A673 (cell line): ENCODE measurements at regions not wholly inside any gene's neighbourhood (a gene's known extent, or its start where the extent isn't known, plus 50 kb on each side); places are given as distances from the start of the nearest gene placed in this dataset.
"Not testable (repeated sequence)": the region's sequence is repeated elsewhere in the genome, so short reads cannot be mapped to it uniquely, and the experiment has no call there.

ENCODE experiments used
- BruUV-seq: library from RNA; stranded (reverse); fragments of 400-500 nt; replicated peaks from 2 replicates; lab custom pipeline; 2021; lab: Mats Ljungman, UMichigan
- CTCF ChIA-PET: fragments of 300-600 bp; sonication (Branson Sonifier 250); formaldehyde crosslinking; loops from one replicate; lab custom pipeline; 2022; ENCODE audit warnings: antibody characterized with exemption; lab: Charles Lee
- POLR2A ChIA-PET: fragments of 300-600 bp; sonication (Branson Sonifier 250); formaldehyde crosslinking; loops from one replicate; lab custom pipeline; 2022; ENCODE audit warnings: antibody characterized with exemption; ENCODE audit not compliant: low non-redundant PET; lab: Charles Lee
- DNase-seq: peaks from one replicate; pipeline ENCODE4 v3.0.0-alpha.2; 2015; ENCODE audit warnings: low spot score
- H3K27ac ChIP-seq: fragments of 200-600 bp; sonication (generic); 2 replicates; pipeline ENCODE4 v1.5.1; 2016; ENCODE audit warnings: mixed run types, low read depth, mild to moderate bottlenecking, mixed read lengths, antibody characterized with exemption, low read length; ENCODE audit not compliant: poor library complexity, severe bottlenecking
- H3K27me3 ChIP-seq: fragments of 200-600 bp; sonication (generic); replicated peaks from 2 replicates; pipeline ENCODE4 v1.6.1; 2017; ENCODE audit warnings: mixed run types, low read depth, mild to moderate bottlenecking, mixed read lengths, antibody characterized with exemption, low read length; ENCODE audit not compliant: insufficient read depth, poor library complexity
- H3K36me3 ChIP-seq: fragments of 200-600 bp; sonication (generic); 2 replicates; pipeline ENCODE4 v1.6.1; 2016; ENCODE audit warnings: mixed run types, mild to moderate bottlenecking, mixed read lengths, antibody characterized with exemption, low read length; ENCODE audit not compliant: insufficient read depth, poor library complexity, severe bottlenecking
- H3K4me1 ChIP-seq: fragments of 200-600 bp; sonication (generic); 2 replicates; pipeline ENCODE4 v1.6.1; 2017; ENCODE audit warnings: mixed run types, mild to moderate bottlenecking, mixed read lengths, antibody characterized with exemption, low read length; ENCODE audit not compliant: insufficient read depth, poor library complexity, severe bottlenecking
- H3K4me3 ChIP-seq: fragments of 200-600 bp; sonication (generic); 2 replicates; pipeline ENCODE4 v1.5.1; 2016; ENCODE audit warnings: low read depth, mixed run types, mild to moderate bottlenecking, mixed read lengths, low read length; ENCODE audit not compliant: poor library complexity, severe bottlenecking
- H3K9me3 ChIP-seq: fragments of 200-600 bp; sonication (generic); 2 replicates; pipeline ENCODE4 v1.6.1; 2016; ENCODE audit warnings: mixed run types, low read depth, mild to moderate bottlenecking, mixed read lengths, antibody characterized with exemption, low read length; ENCODE audit not compliant: poor library complexity, severe bottlenecking
- EZH2 ChIP-seq: fragments of 200-600 bp; sonication (generic); IDR thresholded peaks from 2 replicates; pipeline ENCODE4 v1.6.1; 2017; ENCODE audit warnings: borderline replicate concordance, low read depth, mild to moderate bottlenecking, mixed read lengths, antibody characterized with exemption, low read length; ENCODE audit not compliant: poor library complexity, severe bottlenecking
- intact Hi-C: fragments of 100-400 bp; cut with micrococcal nuclease; formaldehyde crosslinking; loops from one replicate; pipeline ENCODE4 v1.10.0; 2022; ENCODE audit not compliant: unreplicated experiment
- TF ChIP-seq, protein P1 (sequence below): fragments of 300-800, 200-600 bp; sonication (generic); conservative IDR thresholded peaks from 2 replicates; pipeline ENCODE4 v1.5.1; 2017; ENCODE audit warnings: low read depth, mild to moderate bottlenecking, antibody characterized with exemption, low read length, moderate library complexity, mixed read lengths

DNA sequence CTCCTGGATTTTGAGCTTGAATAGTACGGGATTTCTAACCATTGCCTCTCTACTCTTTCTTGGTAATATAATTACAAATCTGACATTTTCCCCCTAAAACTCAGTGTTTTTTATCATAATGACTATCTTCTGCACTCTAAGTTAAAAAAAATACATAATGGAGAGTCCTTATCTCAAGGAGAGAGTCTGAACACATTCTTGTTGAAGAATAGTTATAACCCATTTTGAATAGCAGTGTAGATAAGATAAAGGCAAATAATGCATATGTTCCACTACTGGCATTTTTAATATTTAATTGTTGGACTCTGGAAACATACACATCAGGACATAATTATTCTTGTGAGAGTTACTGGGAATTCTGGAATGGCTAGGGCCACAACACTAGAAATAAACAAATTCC is 456.5 kb upstream of the ANO5 start:
- Histone ChIP-seq H3K27me3 (no peaks in the 10 kb centered on the region), H3K9me3 (no peaks in the 10 kb centered on the region), H3K27ac (no peak overlapping the region), H3K4me3 (no peak overlapping the region), H3K36me3 (no peaks in the 10 kb centered on the region), H3K4me1 (no peaks in the 10 kb centered on the region)
- DNase-seq, result no peak
- ChIA-PET POLR2A (no interaction called here), CTCF (no interaction called here)
- BruUV-seq, result no TSS peak
- intact Hi-C loops, result no loop called here
- no peak for TF ChIP-seq EZH2
- TF ChIP-seq, protein P1, sequence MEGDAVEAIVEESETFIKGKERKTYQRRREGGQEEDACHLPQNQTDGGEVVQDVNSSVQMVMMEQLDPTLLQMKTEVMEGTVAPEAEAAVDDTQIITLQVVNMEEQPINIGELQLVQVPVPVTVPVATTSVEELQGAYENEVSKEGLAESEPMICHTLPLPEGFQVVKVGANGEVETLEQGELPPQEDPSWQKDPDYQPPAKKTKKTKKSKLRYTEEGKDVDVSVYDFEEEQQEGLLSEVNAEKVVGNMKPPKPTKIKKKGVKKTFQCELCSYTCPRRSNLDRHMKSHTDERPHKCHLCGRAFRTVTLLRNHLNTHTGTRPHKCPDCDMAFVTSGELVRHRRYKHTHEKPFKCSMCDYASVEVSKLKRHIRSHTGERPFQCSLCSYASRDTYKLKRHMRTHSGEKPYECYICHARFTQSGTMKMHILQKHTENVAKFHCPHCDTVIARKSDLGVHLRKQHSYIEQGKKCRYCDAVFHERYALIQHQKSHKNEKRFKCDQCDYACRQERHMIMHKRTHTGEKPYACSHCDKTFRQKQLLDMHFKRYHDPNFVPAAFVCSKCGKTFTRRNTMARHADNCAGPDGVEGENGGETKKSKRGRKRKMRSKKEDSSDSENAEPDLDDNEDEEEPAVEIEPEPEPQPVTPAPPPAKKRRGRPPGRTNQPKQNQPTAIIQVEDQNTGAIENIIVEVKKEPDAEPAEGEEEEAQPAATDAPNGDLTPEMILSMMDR, result no peak

DNA sequence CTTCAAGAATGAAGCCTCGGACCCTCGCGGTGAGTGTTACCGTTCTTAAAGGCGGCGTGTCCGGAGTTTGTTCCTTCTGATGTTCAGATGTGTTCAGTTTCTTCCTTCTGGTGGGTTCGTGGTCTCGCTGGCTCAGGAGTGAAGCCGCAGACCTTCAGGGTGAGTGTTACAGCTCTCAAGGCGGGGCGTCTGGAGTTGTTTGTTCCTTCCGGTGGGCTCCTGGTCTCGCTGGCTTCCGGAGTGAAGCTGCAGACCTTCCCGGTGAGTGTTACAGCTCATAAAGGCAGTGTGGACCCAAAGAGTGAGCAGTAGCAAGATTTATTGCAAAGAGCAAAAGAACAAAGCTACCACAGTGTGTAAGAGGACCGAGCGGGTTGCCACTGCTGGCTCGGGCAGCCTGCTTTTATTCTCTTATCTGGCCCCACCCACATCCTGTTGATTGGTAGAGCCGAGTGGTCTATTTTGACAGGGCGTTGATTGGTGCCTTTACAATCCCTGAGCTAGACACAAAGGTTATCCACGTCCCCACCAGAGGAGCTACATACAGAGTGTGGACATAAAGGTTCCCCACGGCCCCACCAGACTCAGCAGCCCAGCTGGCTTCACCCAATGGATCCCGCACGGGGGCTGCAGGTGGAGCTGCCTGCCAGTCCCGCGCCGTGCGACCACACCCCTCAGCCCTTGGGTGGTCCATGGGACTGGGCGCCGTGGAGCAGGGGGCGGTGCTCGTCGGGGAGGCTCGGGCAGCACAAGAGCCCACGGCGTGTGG is 440.2 kb upstream of the ANO5 start:
- H3K27me3 ChIP-seq, POLR2A ChIA-PET, CTCF ChIA-PET, intact Hi-C loops, H3K36me3 ChIP-seq, H3K4me3 ChIP-seq, H3K4me1 ChIP-seq, H3K27ac ChIP-seq, DNase-seq, H3K9me3 ChIP-seq, BruUV-seq: not testable (repeated sequence)

DNA sequence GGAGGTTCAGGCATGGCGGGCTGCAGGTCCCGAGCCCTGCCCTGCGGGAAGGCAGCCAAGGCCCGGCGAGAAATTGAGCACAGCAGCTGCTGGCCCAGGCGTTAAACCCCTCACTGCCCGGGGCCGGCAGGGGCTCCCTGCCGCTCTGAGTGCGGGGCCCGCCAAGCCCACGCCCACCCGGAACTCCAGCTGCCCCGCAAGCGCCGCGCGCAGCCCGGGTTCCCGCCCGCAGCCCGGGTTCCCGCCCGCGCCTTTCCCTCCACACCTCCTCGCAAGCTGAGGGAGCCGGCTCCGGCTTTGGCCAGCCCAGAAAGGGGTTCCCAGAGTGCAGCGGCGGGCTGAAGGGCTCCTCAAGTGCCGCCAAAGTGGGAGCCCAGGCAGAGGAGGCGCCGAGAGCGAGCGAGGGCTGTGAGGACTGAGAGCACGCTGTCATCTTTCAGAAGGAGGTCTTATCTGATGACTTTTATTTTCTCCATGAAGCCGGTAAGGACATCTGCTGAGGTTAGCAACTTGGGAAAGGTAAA is 439.6 kb upstream of the ANO5 start:
- BruUV-seq, H3K9me3 ChIP-seq, CTCF ChIA-PET, H3K36me3 ChIP-seq, DNase-seq, H3K4me1 ChIP-seq, H3K27ac ChIP-seq, H3K27me3 ChIP-seq, intact Hi-C loops, POLR2A ChIA-PET, H3K4me3 ChIP-seq: not testable (repeated sequence)

DNA sequence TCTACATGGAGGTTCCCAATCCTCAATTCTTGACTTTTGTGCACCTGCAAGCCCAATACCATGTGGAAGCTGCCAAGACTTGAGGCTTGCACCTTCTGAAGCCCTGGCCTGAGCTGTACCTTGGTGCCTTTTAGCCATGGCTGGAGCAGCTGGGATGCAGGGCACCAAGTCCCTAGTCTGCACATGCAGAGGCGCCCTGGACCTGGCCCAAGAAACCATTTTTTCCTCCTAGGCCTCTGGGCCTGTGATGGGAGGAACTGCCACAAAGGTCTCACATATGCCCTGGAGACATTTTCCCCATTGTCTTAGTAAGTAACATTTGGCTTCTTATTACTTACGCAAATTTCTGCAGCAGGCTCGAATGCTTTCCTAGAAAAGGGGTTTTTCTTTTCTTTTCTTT is 431.9 kb upstream of the ANO5 start:
- TF ChIP-seq, protein P1, result no peak
- TF ChIP-seq EZH2, result no peak
- intact Hi-C loops, result no loop called here
- H3K27ac ChIP-seq, result no peak overlapping the region
- ChIA-PET CTCF (no interaction called here), POLR2A (no interaction called here)
- H3K4me1 ChIP-seq, result no peaks in the 10 kb centered on the region
- BruUV-seq, result no TSS peak
- H3K9me3 ChIP-seq, result no peaks in the 10 kb centered on the region
- no peak for DNase-seq
- no peaks in the 10 kb centered on the region for H3K36me3 ChIP-seq
- no peaks in the 10 kb centered on the region for H3K27me3 ChIP-seq
- H3K4me3 ChIP-seq, result no peak overlapping the region
